ENCODE measurements at regions not wholly inside any gene's neighbourhood (a gene's known extent, or its start where the extent isn't known, plus 50 kb on each side); places are given as distances from the start of the nearest gene placed in this dataset.

DNA sequence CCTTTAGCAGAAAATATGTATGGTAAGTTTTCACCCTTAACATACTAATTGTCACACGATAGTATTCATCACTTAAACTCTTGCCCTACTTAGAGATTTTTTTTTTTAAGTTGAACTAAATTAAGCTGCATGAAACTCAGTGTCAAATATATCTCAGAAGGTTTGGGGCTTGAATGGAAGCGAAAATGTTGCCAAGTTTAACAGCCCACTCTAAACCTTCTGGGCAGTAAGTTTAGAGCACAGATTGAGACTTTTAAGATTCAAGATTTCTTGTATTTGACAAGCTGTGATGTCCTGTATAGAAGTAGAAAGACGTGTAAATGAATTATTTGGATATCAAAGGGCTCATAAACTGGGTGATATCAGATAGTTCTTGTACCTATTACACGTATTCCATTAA lies 287.3 kb upstream of the FLRT2 start:
- POLR2A ChIA-PET = no interaction called here
- H3K4me3 ChIP-seq (ENCODE audit: low read depth, low read length, poor library complexity, severe bottlenecking) = no peak overlapping the region
- no peak overlapping the region for H3K4me2 ChIP-seq (ENCODE audit: low read length)
- CTCF ChIA-PET (ENCODE audit: unreplicated experiment) = no interaction called here
- no TSS peak for BruUV-seq (replicated peaks)
- no peaks in the 10 kb centered on the region for H3K79me2 ChIP-seq (ENCODE audit: insufficient read depth, low read depth, low read length)
- intact Hi-C loops (cut with micrococcal nuclease; ENCODE audit: unreplicated experiment) = no loop called here
- no peak for DNase-seq (ENCODE audit: low spot score)
- no peaks in the 10 kb centered on the region for H3K36me3 ChIP-seq (ENCODE audit: insufficient read depth, low read length)
- H3K9me3 ChIP-seq (ENCODE audit: low read length) = no peaks in the 10 kb centered on the region
- no peaks in the 10 kb centered on the region for H3K9me2 ChIP-seq (ENCODE audit: insufficient read depth, low read length)
- H3K27ac ChIP-seq (ENCODE audit: low read depth, low read length, poor library complexity, severe bottlenecking) = no peak overlapping the region
- no peaks in the 10 kb centered on the region for H3K4me1 ChIP-seq (ENCODE audit: insufficient read depth, low read length, poor library complexity, severe bottlenecking)
- TF ChIP-seq, protein P1, sequence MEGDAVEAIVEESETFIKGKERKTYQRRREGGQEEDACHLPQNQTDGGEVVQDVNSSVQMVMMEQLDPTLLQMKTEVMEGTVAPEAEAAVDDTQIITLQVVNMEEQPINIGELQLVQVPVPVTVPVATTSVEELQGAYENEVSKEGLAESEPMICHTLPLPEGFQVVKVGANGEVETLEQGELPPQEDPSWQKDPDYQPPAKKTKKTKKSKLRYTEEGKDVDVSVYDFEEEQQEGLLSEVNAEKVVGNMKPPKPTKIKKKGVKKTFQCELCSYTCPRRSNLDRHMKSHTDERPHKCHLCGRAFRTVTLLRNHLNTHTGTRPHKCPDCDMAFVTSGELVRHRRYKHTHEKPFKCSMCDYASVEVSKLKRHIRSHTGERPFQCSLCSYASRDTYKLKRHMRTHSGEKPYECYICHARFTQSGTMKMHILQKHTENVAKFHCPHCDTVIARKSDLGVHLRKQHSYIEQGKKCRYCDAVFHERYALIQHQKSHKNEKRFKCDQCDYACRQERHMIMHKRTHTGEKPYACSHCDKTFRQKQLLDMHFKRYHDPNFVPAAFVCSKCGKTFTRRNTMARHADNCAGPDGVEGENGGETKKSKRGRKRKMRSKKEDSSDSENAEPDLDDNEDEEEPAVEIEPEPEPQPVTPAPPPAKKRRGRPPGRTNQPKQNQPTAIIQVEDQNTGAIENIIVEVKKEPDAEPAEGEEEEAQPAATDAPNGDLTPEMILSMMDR (conservative IDR thresholded peaks at IDR 0.05; ENCODE audit: low read length) = no peak
- TF ChIP-seq EZH2phosphoT487 (IDR thresholded peaks at IDR 0.05; ENCODE audit: borderline replicate concordance, low read depth, low read length) = no peak
- no peak overlapping the region for H2AFZ ChIP-seq (ENCODE audit: low read length)
- H4K20me1 ChIP-seq (ENCODE audit: insufficient read depth, low read length) = no peaks in the 10 kb centered on the region

DNA sequence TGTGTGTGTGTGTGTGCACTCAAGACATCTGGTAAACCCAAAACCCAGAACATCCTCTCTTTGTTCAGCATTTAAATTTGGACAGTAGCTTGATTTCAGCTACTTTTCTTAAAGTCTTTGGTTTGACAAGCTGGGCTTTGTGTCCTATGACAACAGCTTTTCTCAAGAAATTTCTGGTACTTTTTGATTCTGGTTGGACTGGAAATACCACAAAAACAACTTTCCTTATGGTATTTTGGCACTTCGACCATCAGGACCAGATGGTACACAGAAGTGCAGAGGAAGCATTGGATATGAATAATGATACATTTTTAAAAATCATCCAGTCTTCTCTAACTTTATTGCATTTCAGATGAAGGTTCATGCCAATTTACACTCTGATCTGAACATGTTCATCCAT lies 286.6 kb upstream of the FLRT2 start:
- H3K36me3 ChIP-seq (ENCODE audit: insufficient read depth, low read length) = no peaks in the 10 kb centered on the region
- BruUV-seq (replicated peaks) = no TSS peak
- no peak overlapping the region for H3K27ac ChIP-seq (ENCODE audit: low read depth, low read length, poor library complexity, severe bottlenecking)
- H3K9me3 ChIP-seq (ENCODE audit: low read length) = no peaks in the 10 kb centered on the region
- ChIA-PET POLR2A (interaction anchor here (0.6 kb wide), 1 partner anchor 307 kb away, joined by 5 read pairs; no protein-coding TSS in a partner anchor), CTCF (ENCODE audit: unreplicated experiment) (no interaction called here)
- intact Hi-C loops (cut with micrococcal nuclease; ENCODE audit: unreplicated experiment) = no loop called here
- no peak for DNase-seq (ENCODE audit: low spot score)
- no peaks in the 10 kb centered on the region for H4K20me1 ChIP-seq (ENCODE audit: insufficient read depth, low read length)
- H2AFZ ChIP-seq (ENCODE audit: low read length) = no peak overlapping the region
- H3K4me3 ChIP-seq (ENCODE audit: low read depth, low read length, poor library complexity, severe bottlenecking) = no peak overlapping the region
- no peaks in the 10 kb centered on the region for H3K79me2 ChIP-seq (ENCODE audit: insufficient read depth, low read depth, low read length)
- H3K4me1 ChIP-seq (ENCODE audit: insufficient read depth, low read length, poor library complexity, severe bottlenecking) = no peaks in the 10 kb centered on the region
- H3K9me2 ChIP-seq (ENCODE audit: insufficient read depth, low read length) = no peaks in the 10 kb centered on the region
- no peak overlapping the region for H3K4me2 ChIP-seq (ENCODE audit: low read length)
- TF ChIP-seq EZH2phosphoT487 (IDR thresholded peaks at IDR 0.05; ENCODE audit: borderline replicate concordance, low read depth, low read length) = no peak
- TF ChIP-seq, protein P1 (conservative IDR thresholded peaks at IDR 0.05; ENCODE audit: low read length) = no peak

DNA sequence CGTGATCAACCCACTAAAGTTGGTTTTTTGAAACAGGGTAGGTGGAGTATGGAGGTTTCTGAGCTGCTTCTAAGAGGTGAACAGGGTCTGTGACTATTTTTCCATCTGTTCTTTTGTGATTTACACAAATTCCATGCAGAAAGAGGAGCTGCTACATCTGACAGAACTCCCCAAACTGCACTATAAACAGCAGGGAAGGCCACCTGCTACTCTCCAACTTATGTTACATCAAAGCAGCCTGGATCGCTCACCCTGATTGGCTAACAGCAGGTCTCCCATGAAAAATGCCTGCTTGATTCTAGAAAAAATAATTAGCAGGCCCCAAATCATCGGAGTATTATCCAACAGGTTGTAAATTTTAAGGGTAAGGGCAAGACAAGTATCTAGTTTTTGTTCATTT lies 282.9 kb upstream of the FLRT2 start:
- Histone ChIP-seq H3K4me3 (ENCODE audit: low read depth, low read length, poor library complexity, severe bottlenecking) (no peak overlapping the region), H3K9me2 (ENCODE audit: insufficient read depth, low read length) (no peaks in the 10 kb centered on the region), H3K79me2 (ENCODE audit: insufficient read depth, low read depth, low read length) (no peaks in the 10 kb centered on the region), H3K9me3 (ENCODE audit: low read length) (no peaks in the 10 kb centered on the region), H2AFZ (ENCODE audit: low read length) (no peak overlapping the region), H3K27ac (ENCODE audit: low read depth, low read length, poor library complexity, severe bottlenecking) (no peak overlapping the region), H3K36me3 (ENCODE audit: insufficient read depth, low read length) (no peaks in the 10 kb centered on the region), H4K20me1 (ENCODE audit: insufficient read depth, low read length) (no peaks in the 10 kb centered on the region), H3K4me1 (ENCODE audit: insufficient read depth, low read length, poor library complexity, severe bottlenecking) (no peaks in the 10 kb centered on the region), H3K4me2 (ENCODE audit: low read length) (no peak overlapping the region)
- ChIA-PET CTCF (ENCODE audit: unreplicated experiment) (no interaction called here), POLR2A (no interaction called here)
- no TSS peak for BruUV-seq (replicated peaks)
- DNase-seq (ENCODE audit: low spot score) = no peak
- TF ChIP-seq, protein P1 (conservative IDR thresholded peaks at IDR 0.05; ENCODE audit: low read length) = no peak
- no peak for TF ChIP-seq EZH2phosphoT487 (IDR thresholded peaks at IDR 0.05; ENCODE audit: borderline replicate concordance, low read depth, low read length)
- intact Hi-C loops (cut with micrococcal nuclease; ENCODE audit: unreplicated experiment) = no loop called here

All from OCI-LY7 (cell line).